GM19328 (cell line): ENCODE measurements at regions not wholly inside any gene's neighbourhood (a gene's known extent, or its start where the extent isn't known, plus 50 kb on each side); places are given as distances from the start of the nearest gene placed in this dataset.

ENCODE experiments used
- ATAC-seq: cut with Tn5 transposase; IDR thresholded peaks from one replicate; pipeline ENCODE4 v1.9.1; 2021; ENCODE audit warnings: mild to moderate bottlenecking, moderate library complexity; ENCODE audit not compliant: unreplicated experiment

DNA sequence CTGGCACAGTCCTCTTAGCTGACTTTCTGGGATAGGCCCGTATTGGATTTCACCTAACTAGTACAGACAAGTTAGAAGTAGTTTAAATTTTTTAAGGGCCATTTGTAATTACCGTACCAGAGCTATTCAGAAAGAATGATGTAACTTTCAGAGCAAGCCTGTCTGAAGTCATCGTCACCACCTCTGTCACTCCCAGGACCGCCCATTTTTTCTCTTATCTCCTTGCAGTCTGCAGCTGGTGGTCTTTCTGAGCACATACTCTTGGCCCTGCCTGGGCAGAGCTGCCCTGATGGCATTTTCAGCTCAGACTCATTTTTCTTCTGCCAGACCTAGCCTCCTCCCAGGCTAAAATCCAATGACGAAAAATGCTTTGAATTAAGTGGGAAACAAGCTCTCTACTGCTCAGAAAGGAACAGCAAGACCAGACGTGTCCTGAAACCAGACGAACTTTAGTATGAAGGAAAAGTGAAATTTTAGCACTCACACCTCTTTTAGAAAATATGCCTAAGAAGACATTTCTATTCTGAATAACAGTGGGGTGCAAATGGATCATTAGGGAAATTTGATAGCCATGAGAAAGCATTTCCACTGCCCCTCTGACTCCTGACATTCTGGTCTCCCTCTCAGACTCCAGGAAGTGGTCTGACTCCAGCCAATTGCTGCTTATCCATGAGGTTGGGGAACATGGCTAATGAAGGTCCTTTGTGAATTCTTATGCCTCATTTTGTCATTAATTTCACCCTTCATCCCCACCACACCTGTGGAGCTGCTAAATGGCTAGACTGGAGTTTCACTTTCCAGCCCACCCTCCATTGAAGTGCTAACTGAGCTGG lies 162.4 kb upstream of the GYPA start:
- no peak for ATAC-seq

GRCh38 chr4:144304025-144304424 lies 163.5 kb upstream of the GYPA start:
- ATAC-seq: no peak

DNA sequence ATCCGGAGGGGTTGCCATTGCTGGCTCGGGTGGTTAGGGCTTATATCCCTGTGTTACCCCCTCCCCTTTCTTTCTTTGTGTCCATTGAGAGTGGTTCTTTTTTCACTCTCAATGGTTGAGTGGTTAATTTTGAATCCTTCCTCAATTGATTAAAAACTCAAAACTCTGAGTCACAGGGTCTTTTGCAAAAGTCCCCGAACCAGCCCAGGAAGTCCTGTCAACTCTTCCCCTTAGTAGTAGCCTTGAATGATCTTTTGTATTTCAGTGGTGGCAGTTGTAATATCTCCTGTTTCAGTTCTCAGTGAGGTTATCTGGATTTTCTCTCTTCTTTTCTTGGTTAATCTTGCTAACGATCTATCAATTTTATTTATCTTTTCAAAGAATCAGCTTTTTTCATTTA lies 170.0 kb upstream of the GYPA start:
- ATAC-seq: no peak

DNA sequence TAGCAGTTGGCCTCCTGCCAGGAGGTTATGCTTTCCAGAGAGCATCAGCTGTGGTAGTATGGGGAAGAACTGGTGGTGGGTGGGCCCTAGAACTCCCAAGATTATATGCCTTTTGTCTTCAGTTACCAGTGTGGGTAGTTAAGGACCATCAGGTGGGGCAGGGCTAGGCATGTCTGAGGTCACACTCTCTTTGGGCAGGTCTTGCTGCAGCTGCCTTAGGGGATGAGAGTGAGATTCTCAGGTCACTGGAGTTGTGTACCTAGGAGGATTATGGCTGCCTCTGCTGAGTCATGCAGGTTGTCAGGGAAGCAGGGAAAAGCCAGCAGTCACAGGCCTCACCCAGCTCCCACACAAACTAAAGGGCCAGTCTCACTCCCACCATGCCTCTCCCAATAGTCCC lies 172.9 kb upstream of the GYPA start:
- ATAC-seq: no peak

GRCh38 chr4:144316869-144317268 lies 176.4 kb upstream of the GYPA start:
- ATAC-seq: no peak

GRCh38 chr4:144318797-144319196 lies 178.3 kb upstream of the GYPA start:
- no peak for ATAC-seq

DNA sequence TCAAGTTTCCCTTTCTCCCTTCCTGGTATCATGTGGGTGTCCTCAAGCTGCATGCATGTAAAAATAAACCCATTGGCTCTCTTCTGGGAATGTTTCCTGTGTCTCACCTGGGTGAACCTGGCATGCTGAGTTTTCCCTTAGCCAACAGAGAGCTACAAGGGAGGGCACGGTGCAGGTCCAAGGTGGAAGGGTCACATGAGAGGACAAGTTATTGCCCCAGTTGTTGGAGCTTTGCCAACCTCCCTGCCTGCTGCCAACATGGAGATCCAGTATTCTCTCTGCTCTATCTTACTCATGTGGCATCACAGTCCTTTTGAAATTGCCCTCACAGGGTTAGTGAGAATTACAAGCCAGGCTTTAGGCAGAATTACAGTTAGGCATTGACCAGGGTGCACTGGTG lies 196.1 kb upstream of the GYPA start:
- ATAC-seq: no peak

DNA sequence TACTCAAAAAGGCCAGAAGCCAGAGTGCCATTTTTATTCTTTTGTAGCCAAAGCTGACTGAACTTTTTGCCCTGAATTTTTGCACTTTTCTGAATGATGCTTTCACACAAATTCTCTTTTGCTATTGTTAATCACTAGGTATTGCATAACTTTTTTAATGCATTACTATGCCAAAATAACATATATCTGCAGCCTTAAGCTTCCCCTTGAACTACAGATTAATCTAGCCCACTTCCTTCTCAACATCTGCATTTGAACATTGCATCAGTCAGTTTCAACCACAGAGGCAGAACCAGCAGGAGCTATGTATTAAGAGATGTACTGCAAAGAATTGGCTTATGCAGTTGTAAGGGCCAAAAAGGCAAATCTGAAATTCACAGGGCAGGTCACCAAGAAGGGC lies 197.6 kb upstream of the GYPA start:
- ATAC-seq: peak; percentile 58

DNA sequence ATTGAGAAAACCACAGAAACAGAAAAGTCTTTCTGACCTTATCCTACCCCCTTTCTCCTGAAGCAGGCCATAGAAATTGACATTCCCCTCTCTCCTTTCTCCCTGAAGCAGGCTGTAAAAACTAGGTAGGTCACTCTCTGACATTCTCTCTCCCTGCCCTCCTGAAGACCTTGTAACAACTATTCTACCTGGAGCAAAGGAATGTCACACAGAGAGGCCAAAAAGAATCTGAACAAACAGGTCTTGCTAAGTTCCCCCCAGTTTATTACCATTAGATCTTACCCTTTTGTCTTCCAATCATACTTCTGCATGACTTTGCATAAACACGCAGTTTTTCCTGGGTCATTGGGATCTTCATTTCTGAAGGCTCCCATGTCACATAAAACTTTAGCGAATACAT lies 198.3 kb upstream of the GYPA start:
- no peak for ATAC-seq

- no peak for ATAC-seq
Observed at GRCh38 chr4:144340931-144341330, 200.4 kb upstream of the GYPA start.

DNA sequence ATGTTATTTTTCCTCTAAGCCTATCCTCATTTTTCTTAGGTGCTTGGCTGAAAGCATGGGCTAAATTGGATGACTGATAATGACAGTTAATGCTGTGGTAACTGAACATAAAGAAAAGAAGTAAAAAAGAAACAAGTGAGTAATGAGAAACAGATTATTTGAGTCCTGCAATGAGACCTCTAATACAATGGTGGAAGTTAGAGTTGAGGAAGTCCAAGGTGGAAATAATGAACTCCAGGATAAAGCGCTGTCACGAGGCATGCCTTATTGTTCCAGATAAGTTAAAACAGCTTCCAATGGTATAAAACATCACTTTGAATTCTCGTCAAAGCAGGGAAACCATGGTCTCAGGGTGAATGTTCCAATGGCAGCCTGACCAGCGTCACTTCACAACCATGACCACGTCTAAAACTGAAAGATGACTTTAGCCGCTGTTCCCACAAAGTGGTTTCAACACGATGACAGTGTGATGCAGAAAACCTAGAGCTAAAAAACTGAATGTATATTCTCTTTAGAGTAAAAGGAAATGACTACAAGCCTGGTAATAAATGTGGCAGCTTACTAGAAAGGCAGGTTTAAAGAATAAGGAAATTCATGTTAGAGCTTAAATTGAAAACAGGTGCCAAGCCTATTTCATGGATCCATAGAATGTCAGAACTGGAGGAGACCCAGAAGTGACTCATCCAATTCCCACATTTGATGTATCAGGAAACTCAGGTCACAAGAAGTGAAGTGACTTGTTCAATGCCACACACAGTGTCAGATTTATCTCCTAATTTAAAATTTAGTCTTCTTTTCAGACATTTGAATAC lies 202.6 kb upstream of the GYPA start:
- no peak for ATAC-seq

DNA sequence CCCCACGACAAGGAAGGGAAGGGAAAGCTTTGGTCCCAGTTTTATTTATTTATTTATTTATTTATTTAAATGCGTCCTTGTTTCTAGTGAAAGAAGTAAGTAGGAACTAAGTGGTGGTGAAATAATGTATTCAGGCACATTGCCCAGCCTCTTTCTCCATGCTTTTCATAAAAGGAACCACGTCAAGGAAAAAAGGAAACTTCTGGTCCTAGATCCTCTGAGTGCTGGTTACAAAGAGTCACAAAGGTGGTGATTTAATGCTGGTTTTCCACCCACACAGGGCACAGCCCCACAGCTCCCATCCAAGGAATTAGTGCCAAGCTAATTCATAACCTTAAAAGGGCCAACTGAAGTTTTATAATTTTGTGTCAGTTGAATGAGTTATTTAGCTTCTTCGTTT lies 206.6 kb upstream of the GYPA start:
- ATAC-seq: no peak

DNA sequence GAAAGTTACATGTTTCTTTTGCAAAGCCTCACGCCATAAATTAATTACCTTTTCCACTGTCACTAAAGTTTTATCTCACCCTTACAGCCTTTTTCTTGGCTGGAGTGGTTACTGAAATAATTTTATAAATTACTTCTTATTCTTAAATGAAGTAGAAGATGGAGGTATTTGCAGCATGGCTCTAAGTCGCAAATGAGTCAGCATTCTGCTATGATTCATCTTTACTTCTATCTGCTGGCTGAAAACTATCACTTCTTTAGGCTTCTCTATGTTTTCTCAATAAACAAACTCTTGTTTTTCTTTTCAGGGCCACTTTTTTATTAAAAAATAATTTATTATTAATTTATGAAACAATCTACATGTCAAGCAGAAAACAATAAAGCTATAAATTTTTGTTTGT lies 210.2 kb upstream of the GYPA start:
- ATAC-seq: no peak

DNA sequence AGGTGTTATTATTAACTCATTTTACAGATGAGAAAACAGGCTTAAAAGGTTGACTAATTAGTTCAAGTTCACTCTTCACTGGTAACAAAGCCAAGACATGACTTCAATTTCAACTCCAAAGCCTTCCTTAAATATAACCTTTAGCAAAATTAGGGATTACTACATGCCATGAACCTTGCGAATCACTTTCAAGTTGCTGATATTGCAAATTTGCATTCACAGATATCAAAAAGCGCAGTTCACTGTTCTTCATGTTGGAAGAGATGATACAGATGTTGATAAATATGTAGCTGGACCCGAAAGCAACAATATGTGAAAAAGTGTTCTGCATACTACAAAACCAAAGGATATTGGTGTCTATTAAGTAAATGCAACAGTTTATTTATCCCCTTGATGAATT lies 210.8 kb upstream of the GYPA start:
- no peak for ATAC-seq

GRCh38 chr4:144353292-144353691 lies 212.8 kb upstream of the GYPA start:
- ATAC-seq: no peak

GRCh38 chr4:144355811-144356757 lies 215.6 kb upstream of the GYPA start:
- ATAC-seq: peak; percentile 96

DNA sequence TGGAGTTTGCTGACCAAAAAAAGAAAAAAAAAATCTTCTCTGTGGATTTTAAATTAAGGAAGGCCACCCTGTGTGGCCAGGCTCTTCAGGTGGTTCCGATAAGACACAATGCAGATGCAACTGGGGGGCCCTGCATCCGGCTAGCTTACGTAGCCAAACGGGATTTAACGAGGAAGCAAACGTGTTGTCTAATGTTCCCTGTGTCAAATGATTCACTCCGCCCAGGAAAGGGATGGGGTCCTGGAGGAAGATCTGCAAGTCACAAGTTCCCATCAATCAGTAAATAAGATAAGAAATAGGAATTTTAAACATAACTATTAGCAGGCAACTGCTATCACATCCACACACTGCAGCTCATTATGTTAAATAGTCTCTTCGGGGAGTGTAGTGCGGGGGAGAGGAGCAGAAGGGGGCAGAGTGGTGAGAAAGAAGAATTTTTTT lies 216.4 kb upstream of the GYPA start:
- no peak for ATAC-seq

- no peak for ATAC-seq
Observed at GRCh38 chr4:144357975-144358374, 217.5 kb upstream of the GYPA start.

GRCh38 chr4:144360146-144360793 lies 219.8 kb upstream of the GYPA start:
- ATAC-seq: no peak

DNA sequence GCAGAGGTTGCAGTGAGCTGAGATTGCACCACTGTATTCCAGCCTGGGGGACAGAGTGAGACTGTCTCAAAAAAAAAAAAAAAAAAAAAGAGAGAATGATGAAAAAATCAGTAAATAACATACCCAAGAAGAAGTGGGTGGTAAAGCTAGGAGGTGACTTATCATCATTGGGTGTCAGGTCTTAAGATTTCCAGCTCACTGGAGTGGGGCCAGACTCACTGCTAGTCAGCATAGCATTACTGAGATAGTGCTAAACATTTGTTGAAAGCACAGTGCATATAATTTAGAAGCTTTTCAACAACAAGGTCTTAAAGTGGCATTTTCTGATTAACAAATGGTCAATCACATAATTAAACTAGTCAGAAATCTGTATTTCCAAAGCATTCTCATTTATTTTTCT lies 221.8 kb upstream of the GYPA start:
- no peak for ATAC-seq

- no peak for ATAC-seq
Observed at GRCh38 chr4:144363890-144364289, 223.4 kb upstream of the GYPA start.
